ENCODE measurements at regions not wholly inside any gene's neighbourhood (a gene's known extent, or its start where the extent isn't known, plus 50 kb on each side); places are given as distances from the start of the nearest gene placed in this dataset.

DNA sequence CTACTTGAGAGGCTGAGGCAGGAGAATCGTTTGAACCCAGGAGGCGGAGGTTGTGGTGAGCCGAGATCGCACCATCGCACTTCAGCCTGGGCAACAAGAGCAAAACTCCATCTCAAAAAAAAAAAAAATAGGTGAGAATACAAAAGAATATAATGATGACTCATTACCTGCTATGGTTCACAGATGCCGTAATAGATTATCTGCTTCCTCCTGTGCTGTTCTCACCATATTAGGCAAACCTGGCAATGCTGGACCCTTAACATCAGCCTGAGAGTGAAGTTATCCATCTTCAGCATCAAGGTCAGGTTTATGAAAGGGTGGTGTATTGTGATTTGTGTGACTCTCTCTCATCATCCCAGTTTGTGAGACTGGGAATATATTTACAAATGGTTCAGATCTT lies 271.3 kb upstream of the CPHXL start:
- Histone ChIP-seq H3K27me3 (no peaks in the 10 kb centered on the region), H3K9me3 (no peaks in the 10 kb centered on the region), H3K4me1 (no peaks in the 10 kb centered on the region), H3K36me3 (no peaks in the 10 kb centered on the region), H3K27ac (no peak overlapping the region), H3K4me3 (replicated peaks in 1 of 3) (no peak overlapping the region)
- 91 to 93% methylated on average over 6 of the region's 6 CpGs for WGBS, 2 donors
- no peak for TF ChIP-seq CTCF (IDR thresholded peaks at IDR 0.05)
- intact Hi-C loops (cut with DNase I) = no loop called here
- no peak for DNase-seq

DNA sequence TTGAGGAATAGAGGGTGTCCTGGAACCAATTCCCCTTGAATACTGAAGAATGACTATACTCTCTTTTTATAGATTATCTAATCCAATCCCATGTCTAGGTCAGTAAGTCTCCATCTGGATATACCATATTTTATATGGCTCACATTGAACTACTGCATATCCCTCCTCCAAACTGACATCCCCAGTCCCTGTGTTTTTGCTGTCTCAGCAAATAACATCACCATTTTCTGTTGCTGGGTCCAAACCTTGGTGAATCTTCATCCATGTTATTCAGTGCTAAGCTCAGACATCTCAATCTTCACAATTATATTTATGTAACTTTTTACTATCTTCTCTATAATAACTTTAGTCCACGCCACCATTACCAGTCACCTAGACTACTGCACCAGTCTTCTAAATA lies 269.6 kb upstream of the CNTNAP4 start:
- no peak for DNase-seq
- Histone ChIP-seq H3K4me3 (replicated peaks in 1 of 3) (no peak overlapping the region), H3K27ac (no peak overlapping the region), H3K4me1 (no peaks in the 10 kb centered on the region), H3K9me3 (no peaks in the 10 kb centered on the region), H3K27me3 (no peaks in the 10 kb centered on the region), H3K36me3 (no peaks in the 10 kb centered on the region)
- TF ChIP-seq CTCF (IDR thresholded peaks at IDR 0.05) (no peak), POLR2A (IDR thresholded peaks at IDR 0.05) (no peak)
- 88 to 92% methylated on average over 1 of the region's 1 CpG for WGBS, 2 donors
- intact Hi-C loops (cut with DNase I) = no loop called here

DNA sequence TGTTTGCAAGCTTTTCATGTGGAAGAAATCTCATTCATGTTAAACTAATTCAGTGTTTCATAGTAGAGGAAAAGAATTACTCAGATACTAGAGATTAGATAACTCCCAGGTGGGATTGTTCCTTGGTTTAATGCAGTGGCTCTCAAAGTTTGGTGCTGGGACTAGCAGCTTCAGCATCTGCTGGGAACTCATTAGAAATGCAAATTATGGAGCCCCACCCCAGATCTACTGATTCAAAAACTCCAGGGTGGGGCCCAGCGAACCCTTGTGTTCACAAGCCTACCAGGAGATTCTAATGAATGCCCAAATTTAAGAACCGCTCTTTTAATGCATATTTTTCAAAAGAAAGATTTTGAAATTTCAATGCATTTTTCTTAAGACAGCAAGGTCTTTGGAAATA lies 253.4 kb upstream of the CNTNAP4 start:
- no peaks in the 10 kb centered on the region for H3K27me3 ChIP-seq
- intact Hi-C loops (cut with DNase I) = no loop called here
- no peaks in the 10 kb centered on the region for H3K9me3 ChIP-seq
- H3K4me3 ChIP-seq (replicated peaks in 1 of 3) = no peak overlapping the region
- no peak overlapping the region for H3K27ac ChIP-seq
- DNase-seq = no peak
- no peak for TF ChIP-seq CTCF (IDR thresholded peaks at IDR 0.05)
- no peak for TF ChIP-seq POLR2A (IDR thresholded peaks at IDR 0.05)
- no peaks in the 10 kb centered on the region for H3K4me1 ChIP-seq
- H3K36me3 ChIP-seq = no peaks in the 10 kb centered on the region
- 86 to 88% methylated on average over 2 of the region's 2 CpGs for WGBS, 2 donors

DNA sequence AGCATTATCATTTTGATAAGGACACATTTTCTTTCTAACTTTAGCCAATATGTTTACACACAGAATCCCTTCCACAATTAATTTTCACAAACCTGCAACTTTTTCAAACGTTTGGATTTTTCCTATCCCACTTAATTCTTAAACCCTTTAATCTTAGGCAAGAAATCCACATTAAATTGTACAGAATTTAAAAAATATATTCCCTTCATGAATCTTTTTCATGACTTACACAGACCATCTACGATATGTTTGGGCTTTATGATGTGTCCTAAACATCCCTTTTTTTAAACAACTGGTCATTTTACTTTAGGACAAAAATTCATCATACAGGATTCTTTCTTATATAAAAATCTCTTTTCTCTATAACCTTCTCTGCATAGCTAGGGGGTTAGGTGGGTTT lies 241.5 kb upstream of the CNTNAP4 start:
- intact Hi-C loops (cut with DNase I) = no loop called here
- no peak overlapping the region for H3K4me3 ChIP-seq (replicated peaks in 1 of 3)
- H3K27ac ChIP-seq = no peak overlapping the region
- TF ChIP-seq CTCF (IDR thresholded peaks at IDR 0.05) = no peak
- no peak for TF ChIP-seq POLR2A (IDR thresholded peaks at IDR 0.05)
- no peaks in the 10 kb centered on the region for H3K27me3 ChIP-seq
- WGBS, 2 donors = 48% methylated on average over 2 of the region's 2 CpGs
- no peaks in the 10 kb centered on the region for H3K4me1 ChIP-seq
- no peaks in the 10 kb centered on the region for H3K9me3 ChIP-seq
- DNase-seq = no peak
- no peaks in the 10 kb centered on the region for H3K36me3 ChIP-seq

DNA sequence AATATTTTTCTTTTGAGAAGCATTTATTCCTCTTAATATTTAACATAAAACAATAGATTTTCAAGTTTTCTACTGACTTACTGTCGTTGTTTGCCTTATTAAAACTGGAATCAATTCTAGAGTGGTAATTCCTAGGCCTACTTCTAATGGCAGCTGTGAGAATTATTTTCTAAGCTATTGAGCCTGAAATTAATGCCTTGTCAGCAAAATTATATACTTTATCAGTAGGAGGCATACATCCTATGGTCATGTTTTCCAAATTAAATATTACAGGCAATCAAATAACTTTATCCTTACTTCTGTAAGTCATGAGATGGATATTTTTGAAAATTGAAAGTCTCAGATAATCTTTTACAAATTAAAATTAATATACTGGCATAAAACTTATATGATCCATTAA lies 239.1 kb upstream of the CNTNAP4 start:
- TF ChIP-seq CTCF (IDR thresholded peaks at IDR 0.05) (no peak), POLR2A (IDR thresholded peaks at IDR 0.05) (no peak)
- DNase-seq = no peak
- intact Hi-C loops (cut with DNase I) = no loop called here
- no peaks in the 10 kb centered on the region for H3K36me3 ChIP-seq
- H3K4me1 ChIP-seq = no peaks in the 10 kb centered on the region
- H3K27ac ChIP-seq = no peak overlapping the region
- no peak overlapping the region for H3K4me3 ChIP-seq (replicated peaks in 1 of 3)
- H3K27me3 ChIP-seq = no peaks in the 10 kb centered on the region
- no peaks in the 10 kb centered on the region for H3K9me3 ChIP-seq
- 76 to 80% methylated on average over 1 of the region's 1 CpG for WGBS, 2 donors
